B cell (primary cell): ENCODE measurements at regions not wholly inside any gene's neighbourhood (a gene's known extent, or its start where the extent isn't known, plus 50 kb on each side); places are given as distances from the start of the nearest gene placed in this dataset.

Experiments used
- EZH2 ChIP-seq: IDR thresholded peaks from 2 replicates; pipeline ENCODE4 v1.6.1; 2012; ENCODE audit warnings: borderline replicate concordance, low read depth, mild to moderate bottlenecking, moderate library complexity, low read length; ENCODE audit not compliant: insufficient read depth, poor library complexity, severe bottlenecking
- TF ChIP-seq, protein P1 (sequence below): fragments of 200-600 bp; IDR thresholded peaks from one replicate; pipeline ENCODE4 v1.8.0; 2022; ENCODE audit warnings: antibody characterized with exemption, mild to moderate bottlenecking

DNA sequence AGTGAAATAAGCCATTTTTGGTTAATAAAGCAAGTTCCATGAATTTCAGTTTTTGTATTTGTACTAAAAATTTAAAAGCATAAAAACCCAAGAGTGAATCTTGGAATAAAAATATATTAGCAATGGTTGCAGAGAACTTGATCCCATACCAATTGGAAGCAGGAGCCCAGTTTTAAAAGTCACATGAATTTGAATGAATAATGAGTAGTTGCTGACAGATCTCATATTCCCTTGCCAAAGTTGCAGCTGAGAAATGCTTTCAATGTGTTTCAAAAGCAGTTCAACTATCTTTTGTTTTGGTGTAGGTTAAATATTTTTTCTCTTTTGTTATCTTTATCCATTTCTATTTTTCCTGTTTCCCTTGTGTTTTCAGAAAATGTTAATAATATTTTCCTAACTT lies 818.6 kb downstream of the CDH18 start:
- no peak for TF ChIP-seq EZH2
- TF ChIP-seq, protein P1, sequence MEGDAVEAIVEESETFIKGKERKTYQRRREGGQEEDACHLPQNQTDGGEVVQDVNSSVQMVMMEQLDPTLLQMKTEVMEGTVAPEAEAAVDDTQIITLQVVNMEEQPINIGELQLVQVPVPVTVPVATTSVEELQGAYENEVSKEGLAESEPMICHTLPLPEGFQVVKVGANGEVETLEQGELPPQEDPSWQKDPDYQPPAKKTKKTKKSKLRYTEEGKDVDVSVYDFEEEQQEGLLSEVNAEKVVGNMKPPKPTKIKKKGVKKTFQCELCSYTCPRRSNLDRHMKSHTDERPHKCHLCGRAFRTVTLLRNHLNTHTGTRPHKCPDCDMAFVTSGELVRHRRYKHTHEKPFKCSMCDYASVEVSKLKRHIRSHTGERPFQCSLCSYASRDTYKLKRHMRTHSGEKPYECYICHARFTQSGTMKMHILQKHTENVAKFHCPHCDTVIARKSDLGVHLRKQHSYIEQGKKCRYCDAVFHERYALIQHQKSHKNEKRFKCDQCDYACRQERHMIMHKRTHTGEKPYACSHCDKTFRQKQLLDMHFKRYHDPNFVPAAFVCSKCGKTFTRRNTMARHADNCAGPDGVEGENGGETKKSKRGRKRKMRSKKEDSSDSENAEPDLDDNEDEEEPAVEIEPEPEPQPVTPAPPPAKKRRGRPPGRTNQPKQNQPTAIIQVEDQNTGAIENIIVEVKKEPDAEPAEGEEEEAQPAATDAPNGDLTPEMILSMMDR, result no peak
